ENCODE measurements at regions not wholly inside any gene's neighbourhood (a gene's known extent, or its start where the extent isn't known, plus 50 kb on each side); places are given as distances from the start of the nearest gene placed in this dataset.

- DNase-seq = no peak
Measured at GRCh38 chr12:126139355-126139754, 1074.1 kb downstream of the AACS start.

DNA sequence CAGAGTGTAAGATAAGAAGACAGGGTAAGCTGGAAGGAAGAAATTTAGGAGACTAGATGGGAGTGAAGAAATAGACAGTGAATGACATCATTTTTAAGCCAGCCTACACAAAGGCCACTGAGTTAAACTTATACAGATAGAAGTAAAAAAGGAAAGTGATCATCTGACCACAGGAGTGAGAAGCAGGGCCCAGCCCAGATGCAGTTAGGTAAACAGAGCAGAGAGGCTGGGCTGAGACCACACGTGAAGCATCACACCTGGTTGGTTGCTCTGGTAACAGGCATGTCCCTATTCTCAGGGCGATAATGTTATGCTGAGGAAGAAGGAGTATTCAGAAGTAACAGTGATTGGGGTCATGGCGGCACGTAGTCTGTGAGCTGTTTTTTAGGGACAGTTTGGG, 1079.4 kb downstream of the AACS start:
- no peak for DNase-seq

- no peak for DNase-seq
Measured at GRCh38 chr12:126147321-126147720, 1082.1 kb downstream of the AACS start.

DNA sequence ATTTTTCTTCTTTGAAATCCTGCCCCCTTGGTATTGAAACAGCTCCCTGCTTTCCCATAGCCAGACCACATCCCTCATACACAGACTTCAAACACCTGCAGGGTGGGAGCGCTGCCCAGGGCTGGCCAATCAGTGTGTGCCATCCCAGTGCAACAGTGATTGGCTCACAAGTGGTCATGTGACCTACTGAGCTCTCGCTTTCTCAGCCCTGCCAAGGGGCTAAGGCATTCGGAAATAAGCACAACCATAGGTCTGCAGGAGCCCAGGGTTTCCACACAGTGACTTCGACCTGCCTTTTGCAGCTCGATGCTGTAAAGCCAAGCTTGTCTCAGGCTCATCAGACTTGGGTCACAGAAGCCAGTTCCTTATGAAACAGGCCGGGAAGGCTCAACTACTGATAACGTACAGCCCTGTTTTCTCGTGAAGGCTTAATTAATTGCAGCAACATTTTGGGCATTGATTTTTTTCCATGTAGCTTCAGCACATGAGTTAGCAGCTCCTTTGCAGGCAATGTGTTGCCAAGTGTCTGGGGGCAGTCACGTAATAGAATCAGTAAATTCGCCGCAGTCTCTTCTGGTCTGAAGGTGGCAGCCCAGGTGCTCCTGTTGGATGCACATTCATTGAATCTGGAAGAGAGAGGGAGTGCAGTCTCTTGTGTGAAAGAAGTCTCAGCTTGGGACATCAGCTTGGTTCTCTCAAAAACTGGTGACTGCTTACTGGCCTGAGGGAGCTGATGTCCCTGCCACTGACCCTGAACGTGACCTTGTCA, 1091.8 kb downstream of the AACS start:
- no peak for DNase-seq

- DNase-seq = no peak
Measured at GRCh38 chr12:126157575-126157966, 1092.3 kb downstream of the AACS start.

DNA sequence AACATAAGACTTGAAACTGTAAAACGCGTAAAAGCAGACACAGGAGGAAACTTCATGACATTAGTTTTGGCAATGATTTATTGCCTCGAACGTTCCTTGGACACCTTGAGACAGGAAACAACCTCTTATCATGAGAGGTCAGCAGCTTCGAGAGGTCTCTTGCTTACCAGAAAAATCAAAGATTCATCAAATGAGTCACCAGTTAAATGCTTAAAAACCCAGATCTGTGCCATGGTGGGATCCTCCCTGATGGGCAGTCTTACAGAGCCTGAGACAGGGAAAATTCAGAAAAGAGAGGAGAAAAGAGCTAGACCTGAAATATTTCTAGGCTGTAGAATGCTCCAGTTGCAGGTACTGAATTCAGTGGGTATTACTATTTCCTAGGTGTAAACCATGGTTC, 1093.9 kb downstream of the AACS start:
- DNase-seq = no peak

GRCh38 chr12:126160912-126161311, 1095.7 kb downstream of the AACS start:
- DNase-seq = no peak

DNA sequence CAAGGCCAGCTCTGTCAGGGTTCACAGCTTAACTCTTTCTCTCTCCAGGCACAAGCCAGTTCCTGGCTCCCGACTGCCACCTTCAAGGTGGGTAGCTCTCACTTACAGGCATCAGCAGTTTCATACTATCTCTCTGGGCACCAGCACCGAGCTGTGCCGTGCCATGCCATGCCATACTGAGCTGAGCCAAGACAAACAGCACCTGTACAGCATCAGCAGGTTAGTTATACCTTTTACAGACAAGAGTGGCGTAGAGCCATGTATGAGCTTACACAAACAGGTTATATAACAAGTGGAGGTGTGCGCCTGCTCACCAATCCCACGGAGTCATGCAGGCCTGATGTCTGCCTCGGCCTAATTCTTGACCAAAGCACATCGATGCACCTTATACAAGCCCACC, 1098.7 kb downstream of the AACS start:
- no peak for DNase-seq

GRCh38 chr12:126171937-126172559, 1106.8 kb downstream of the AACS start:
- DNase-seq = no peak

- no peak for DNase-seq
Measured at GRCh38 chr12:126182619-126183236, 1117.5 kb downstream of the AACS start.

DNA sequence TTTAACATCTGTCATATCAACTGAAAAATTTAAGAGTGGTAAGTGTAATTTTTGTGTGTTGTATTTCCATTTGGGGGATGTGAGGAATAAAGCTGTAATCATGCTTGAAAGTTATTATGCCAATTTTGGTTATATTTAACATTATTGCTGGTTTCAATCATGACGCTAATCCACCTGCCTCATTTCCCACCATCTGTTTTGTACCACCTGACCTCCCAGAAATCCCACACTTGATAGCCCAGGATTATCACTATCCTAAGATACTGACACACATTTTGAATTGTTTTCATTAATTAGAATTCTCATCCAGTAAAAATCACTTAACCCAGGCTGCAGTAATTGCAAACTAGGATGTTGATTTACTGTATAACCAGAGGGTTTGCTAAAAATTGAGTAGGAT, 1119.8 kb downstream of the AACS start:
- DNase-seq = no peak

DNA sequence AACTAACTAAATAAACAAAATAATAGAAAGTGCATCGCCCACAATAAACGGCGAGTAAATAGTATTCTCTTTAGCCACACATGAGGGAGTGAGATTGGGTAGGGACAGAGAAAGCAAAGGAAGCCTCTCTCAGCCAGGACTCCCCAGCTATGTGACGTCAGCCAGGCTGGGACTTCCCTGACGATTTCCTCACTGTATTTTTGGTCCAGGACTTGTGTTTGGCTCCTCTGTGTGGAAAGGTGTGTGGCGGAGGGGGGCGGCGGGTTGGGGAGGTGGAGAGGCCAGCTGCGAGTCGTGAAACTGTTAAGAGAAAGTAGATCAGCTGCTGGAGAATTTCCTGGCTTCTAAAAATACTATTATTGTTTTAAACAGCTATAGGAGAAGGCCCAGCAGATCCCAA, 1124.6 kb downstream of the AACS start:
- DNase-seq = no peak

DNA sequence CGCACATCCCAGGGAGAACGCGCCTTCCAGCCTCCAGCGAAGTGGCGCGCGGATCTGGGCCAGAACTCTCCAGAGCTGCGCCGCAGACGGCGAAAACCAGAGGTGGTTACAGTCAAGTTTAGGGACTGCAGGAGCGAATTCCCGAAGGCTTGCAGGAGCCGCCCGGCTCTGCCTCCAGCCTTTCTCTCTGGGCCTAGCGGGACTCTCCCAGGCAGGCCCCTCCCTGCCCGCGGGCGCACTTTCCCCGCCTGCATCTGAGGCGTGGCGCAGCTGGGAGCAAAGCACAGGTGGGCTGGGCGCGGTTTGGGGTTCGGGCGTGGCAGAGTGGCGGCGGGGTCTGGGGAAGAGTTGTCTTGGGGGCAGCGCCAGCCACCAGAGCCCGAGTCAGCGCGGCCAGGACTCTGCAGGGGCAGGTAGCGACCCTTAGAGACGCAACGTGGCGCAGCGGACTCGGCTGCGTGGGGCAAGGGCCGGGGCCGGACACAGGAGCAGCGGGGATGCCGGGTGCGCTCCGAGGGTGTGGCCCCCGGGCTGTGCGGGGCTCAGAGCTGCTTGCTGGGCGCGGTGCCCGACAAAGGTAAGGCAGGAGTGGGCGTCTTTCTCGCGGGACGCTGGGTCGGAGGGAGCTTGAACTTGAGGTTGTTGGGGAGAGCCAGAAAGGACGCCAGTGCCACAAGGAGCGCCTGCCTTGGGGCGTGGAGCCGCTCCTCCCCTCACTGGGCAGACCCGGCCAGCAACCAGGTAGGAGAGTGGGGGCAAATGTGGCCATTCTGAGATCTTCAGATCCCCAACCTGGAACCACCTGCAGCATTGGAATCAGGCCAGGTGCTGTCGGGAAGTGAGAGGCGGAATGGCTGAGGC, 1126.0 kb downstream of the AACS start:
- DNase-seq = no peak

- no peak for DNase-seq
Measured at GRCh38 chr12:126191949-126192348, 1126.7 kb downstream of the AACS start.

DNA sequence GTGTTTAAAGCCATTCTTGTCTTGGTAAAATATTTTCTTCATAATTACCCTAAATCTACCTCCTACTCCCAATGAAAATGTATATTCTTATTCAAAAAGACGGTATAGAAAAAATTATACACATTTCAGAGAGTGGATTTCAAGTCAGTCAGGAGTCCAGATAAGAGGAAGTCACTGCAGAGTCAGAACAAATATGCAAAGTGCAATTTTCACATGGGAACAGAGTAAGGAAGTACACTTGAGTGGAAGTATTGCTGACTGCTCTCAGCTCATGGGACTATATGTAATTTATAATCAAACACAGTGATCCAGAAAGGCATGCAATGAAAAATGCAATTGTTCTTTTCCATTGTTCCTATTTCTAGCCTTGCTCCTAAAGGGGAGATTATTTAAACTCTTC, 1128.0 kb downstream of the AACS start:
- no peak for DNase-seq

- no peak for DNase-seq
Measured at GRCh38 chr12:126196263-126196662, 1131.0 kb downstream of the AACS start.

GRCh38 chr12:126198516-126198915, 1133.3 kb downstream of the AACS start:
- no peak for DNase-seq

DNA sequence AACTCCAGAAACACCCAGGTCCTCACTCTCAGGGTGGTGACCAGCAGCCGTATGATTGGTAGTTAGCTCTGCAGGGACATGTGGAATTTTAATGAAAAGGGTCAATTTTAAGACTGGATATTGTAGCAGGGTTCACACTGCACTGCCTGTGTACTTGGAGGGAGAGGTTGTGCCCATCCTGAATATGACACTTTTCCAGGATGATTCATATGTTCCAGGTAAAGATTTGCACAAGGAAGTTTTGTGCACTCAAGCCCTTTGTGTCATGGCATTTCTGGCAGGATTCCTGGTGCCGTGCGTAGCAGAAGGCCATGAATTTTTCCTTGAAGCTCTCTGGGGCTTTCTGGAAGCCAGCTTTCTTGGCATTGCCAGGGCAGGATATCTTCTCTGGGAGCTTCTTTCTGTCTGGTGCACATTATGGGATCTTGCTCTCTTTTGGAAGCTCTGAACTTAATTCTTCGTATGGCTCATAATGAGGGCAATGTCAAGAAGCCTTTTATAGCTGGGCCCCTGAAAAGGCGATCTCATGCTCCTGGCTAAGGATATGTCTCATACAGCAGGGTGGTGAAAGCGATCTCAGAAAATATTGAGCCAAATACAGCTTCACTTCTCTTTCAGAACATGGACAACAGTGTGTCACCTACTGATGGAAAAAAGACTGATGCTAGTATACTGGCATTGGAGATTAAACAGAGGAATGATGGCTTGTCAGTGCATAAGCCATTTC, 1133.9 kb downstream of the AACS start:
- DNase-seq = no peak

GRCh38 chr12:126201981-126202537, 1136.8 kb downstream of the AACS start:
- DNase-seq = no peak

- DNase-seq = no peak
Measured at GRCh38 chr12:126204326-126204725, 1139.1 kb downstream of the AACS start.

- DNase-seq = no peak
Measured at GRCh38 chr12:126210026-126210425, 1144.8 kb downstream of the AACS start.

DNA sequence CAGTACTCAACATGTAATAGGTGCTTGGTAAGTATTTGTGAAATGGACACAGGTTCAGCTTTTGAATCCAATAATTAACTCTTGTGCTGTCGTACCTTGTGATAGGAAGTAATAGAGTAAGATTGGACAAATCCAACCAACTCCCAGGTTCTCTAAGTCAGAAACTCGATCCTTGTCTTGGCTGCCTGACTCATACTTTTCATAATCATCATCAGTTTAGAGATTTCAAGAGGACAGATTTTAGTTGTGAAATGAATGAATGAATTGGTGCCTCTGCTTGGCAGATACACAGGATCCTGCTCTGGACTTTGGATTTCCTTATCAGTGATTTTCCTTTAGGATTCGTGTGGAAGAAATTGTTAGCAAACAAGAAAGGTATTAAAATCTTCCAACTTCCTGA, 1145.2 kb downstream of the AACS start:
- no peak for DNase-seq

Data from COR-L47 (cell line).